HG02610 (cell line): ENCODE measurements at regions not wholly inside any gene's neighbourhood (a gene's known extent, or its start where the extent isn't known, plus 50 kb on each side); places are given as distances from the start of the nearest gene placed in this dataset.
"Not testable (repeated sequence)": the region's sequence is repeated elsewhere in the genome, so short reads cannot be mapped to it uniquely, and the experiment has no call there.

ENCODE experiments used
- ATAC-seq: cut with Tn5 transposase; IDR thresholded peaks from one replicate; pipeline ENCODE4 v1.9.1; 2021; ENCODE audit warnings: mild to moderate bottlenecking, moderate library complexity; ENCODE audit not compliant: unreplicated experiment

GRCh38 chr2:104975851-104976250, 62.0 kb upstream of the MRPS9 start:
- ATAC-seq = no peak

- ATAC-seq = peak; percentile 88
Observed at GRCh38 chr2:104976603-104977120, 61.2 kb upstream of the MRPS9 start.

GRCh38 chr2:104977958-104978357, 59.9 kb upstream of the MRPS9 start:
- no peak for ATAC-seq

- not testable (repeated sequence) for ATAC-seq
Observed at GRCh38 chr2:104979786-104980185, 58.1 kb upstream of the MRPS9 start.

- no peak for ATAC-seq
Observed at GRCh38 chr2:104982111-104982510, 55.8 kb upstream of the MRPS9 start.
